ENCODE measurements at regions not wholly inside any gene's neighbourhood (a gene's known extent, or its start where the extent isn't known, plus 50 kb on each side); places are given as distances from the start of the nearest gene placed in this dataset.

DNA sequence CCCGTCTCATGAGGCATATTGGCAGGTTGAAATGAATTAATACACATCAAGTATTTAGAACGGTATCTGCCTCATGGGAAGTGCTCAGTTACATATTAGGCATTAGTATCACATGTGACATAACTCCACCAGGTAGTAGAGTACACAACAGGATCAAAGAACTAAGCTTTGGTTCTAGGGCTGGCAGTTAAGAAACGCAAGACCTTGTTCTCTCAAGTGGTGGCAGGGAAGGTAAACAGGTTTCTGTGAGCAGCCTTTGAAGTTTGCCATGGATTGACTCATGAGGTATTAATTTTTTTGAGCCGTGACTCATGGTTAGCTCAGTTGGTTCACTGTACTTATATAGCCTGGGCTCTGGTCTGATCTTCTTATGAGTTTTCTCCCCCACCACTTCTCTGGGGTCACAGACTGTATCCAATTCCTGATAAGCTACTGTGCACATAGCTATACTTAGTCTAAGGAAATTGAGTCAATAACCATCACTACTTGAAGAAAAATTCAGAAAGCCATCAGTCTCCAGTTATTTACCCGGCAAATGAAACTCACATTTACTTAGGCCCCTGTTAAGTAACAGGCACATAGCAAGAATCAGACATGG is 155.6 kb upstream of the STT3B start (continued):
- TF ChIP-seq, protein P1, sequence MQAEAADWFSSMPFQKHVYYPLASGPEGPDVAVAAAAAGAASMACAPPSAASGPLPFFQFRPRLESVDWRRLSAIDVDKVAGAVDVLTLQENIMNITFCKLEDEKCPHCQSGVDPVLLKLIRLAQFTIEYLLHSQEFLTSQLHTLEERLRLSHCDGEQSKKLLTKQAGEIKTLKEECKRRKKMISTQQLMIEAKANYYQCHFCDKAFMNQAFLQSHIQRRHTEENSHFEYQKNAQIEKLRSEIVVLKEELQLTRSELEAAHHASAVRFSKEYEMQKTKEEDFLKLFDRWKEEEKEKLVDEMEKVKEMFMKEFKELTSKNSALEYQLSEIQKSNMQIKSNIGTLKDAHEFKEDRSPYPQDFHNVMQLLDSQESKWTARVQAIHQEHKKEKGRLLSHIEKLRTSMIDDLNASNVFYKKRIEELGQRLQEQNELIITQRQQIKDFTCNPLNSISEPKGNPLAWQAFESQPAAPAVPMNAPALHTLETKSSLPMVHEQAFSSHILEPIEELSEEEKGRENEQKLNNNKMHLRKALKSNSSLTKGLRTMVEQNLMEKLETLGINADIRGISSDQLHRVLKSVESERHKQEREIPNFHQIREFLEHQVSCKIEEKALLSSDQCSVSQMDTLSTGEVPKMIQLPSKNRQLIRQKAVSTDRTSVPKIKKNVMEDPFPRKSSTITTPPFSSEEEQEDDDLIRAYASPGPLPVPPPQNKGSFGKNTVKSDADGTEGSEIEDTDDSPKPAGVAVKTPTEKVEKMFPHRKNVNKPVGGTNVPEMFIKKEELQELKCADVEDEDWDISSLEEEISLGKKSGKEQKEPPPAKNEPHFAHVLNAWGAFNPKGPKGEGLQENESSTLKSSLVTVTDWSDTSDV (CRISPR knock-in tag; IDR thresholded peaks at IDR 0.05), result no peak
- TF ChIP-seq ZNF335 (CRISPR knock-in tag; IDR thresholded peaks at IDR 0.05) (0 out of 2 replicates have a peak, but pooled peaks have one; percentile 47), PPARG (CRISPR knock-in tag; conservative IDR thresholded peaks at IDR 0.05) (peak; percentile 93), MLLT10 (CRISPR knock-in tag; IDR thresholded peaks at IDR 0.05) (no peak), ZNF468 (CRISPR knock-in tag; IDR thresholded peaks at IDR 0.05) (no peak), HNRNPUL1 (IDR thresholded peaks at IDR 0.05; ENCODE audit: low read depth, low read length) (peak; percentile 62; the same call in 1 of the 2 replicates), TCF7L2 (IDR thresholded peaks at IDR 0.05; ENCODE audit: low read depth, low read length) (peak; percentile 100), ZNF326 (CRISPR knock-in tag; IDR thresholded peaks at IDR 0.05; ENCODE audit: borderline replicate concordance) (no peak), ONECUT2 (CRISPR knock-in tag; IDR thresholded peaks at IDR 0.05) (peak; percentile 74), MED1 (CRISPR knock-in tag; IDR thresholded peaks at IDR 0.05) (peak; percentile 95), ZFP36 (IDR thresholded peaks at IDR 0.05; ENCODE audit: borderline replicate concordance, low read depth, low read length, partially characterized antibody) (peak; percentile 39), KLF12 (CRISPR knock-in tag; IDR thresholded peaks at IDR 0.05; ENCODE audit: borderline replicate concordance) (no peak), ZNF331 (CRISPR knock-in tag; IDR thresholded peaks at IDR 0.05) (peak; percentile 98)
- TF ChIP-seq, protein P2, sequence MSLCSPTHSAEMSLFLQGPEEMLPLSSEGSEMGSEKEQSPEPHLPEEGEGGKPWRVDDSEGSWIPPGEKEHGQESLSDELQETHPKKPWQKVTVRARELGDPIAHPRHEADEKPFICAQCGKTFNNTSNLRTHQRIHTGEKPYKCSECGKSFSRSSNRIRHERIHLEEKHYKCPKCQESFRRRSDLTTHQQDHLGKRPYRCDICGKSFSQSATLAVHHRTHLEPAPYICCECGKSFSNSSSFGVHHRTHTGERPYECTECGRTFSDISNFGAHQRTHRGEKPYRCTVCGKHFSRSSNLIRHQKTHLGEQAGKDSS (CRISPR knock-in tag; IDR thresholded peaks at IDR 0.05; ENCODE audit: borderline replicate concordance, low read depth), result peak; percentile 88
- TF ChIP-seq, protein P3, sequence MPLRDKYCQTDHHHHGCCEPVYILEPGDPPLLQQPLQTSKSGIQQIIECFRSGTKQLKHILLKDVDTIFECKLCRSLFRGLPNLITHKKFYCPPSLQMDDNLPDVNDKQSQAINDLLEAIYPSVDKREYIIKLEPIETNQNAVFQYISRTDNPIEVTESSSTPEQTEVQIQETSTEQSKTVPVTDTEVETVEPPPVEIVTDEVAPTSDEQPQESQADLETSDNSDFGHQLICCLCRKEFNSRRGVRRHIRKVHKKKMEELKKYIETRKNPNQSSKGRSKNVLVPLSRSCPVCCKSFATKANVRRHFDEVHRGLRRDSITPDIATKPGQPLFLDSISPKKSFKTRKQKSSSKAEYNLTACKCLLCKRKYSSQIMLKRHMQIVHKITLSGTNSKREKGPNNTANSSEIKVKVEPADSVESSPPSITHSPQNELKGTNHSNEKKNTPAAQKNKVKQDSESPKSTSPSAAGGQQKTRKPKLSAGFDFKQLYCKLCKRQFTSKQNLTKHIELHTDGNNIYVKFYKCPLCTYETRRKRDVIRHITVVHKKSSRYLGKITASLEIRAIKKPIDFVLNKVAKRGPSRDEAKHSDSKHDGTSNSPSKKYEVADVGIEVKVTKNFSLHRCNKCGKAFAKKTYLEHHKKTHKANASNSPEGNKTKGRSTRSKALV (CRISPR knock-in tag; IDR thresholded peaks at IDR 0.05), result peak; percentile 35; the same call in 1 of the 2 replicates
- TF ChIP-seq, protein P4, sequence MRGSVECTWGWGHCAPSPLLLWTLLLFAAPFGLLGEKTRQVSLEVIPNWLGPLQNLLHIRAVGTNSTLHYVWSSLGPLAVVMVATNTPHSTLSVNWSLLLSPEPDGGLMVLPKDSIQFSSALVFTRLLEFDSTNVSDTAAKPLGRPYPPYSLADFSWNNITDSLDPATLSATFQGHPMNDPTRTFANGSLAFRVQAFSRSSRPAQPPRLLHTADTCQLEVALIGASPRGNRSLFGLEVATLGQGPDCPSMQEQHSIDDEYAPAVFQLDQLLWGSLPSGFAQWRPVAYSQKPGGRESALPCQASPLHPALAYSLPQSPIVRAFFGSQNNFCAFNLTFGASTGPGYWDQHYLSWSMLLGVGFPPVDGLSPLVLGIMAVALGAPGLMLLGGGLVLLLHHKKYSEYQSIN (CRISPR knock-in tag; IDR thresholded peaks at IDR 0.05; ENCODE audit: borderline replicate concordance), result no peak
- TF ChIP-seq, protein P5, sequence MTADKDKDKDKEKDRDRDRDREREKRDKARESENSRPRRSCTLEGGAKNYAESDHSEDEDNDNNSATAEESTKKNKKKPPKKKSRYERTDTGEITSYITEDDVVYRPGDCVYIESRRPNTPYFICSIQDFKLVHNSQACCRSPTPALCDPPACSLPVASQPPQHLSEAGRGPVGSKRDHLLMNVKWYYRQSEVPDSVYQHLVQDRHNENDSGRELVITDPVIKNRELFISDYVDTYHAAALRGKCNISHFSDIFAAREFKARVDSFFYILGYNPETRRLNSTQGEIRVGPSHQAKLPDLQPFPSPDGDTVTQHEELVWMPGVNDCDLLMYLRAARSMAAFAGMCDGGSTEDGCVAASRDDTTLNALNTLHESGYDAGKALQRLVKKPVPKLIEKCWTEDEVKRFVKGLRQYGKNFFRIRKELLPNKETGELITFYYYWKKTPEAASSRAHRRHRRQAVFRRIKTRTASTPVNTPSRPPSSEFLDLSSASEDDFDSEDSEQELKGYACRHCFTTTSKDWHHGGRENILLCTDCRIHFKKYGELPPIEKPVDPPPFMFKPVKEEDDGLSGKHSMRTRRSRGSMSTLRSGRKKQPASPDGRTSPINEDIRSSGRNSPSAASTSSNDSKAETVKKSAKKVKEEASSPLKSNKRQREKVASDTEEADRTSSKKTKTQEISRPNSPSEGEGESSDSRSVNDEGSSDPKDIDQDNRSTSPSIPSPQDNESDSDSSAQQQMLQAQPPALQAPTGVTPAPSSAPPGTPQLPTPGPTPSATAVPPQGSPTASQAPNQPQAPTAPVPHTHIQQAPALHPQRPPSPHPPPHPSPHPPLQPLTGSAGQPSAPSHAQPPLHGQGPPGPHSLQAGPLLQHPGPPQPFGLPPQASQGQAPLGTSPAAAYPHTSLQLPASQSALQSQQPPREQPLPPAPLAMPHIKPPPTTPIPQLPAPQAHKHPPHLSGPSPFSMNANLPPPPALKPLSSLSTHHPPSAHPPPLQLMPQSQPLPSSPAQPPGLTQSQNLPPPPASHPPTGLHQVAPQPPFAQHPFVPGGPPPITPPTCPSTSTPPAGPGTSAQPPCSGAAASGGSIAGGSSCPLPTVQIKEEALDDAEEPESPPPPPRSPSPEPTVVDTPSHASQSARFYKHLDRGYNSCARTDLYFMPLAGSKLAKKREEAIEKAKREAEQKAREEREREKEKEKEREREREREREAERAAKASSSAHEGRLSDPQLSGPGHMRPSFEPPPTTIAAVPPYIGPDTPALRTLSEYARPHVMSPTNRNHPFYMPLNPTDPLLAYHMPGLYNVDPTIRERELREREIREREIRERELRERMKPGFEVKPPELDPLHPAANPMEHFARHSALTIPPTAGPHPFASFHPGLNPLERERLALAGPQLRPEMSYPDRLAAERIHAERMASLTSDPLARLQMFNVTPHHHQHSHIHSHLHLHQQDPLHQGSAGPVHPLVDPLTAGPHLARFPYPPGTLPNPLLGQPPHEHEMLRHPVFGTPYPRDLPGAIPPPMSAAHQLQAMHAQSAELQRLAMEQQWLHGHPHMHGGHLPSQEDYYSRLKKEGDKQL (CRISPR knock-in tag; IDR thresholded peaks at IDR 0.05; ENCODE audit: low read depth), result peak; percentile 98

Data from HepG2 (cell line).